BJ (cell line): ENCODE measurements at regions not wholly inside any gene's neighbourhood (a gene's known extent, or its start where the extent isn't known, plus 50 kb on each side); places are given as distances from the start of the nearest gene placed in this dataset.

Experiments used
- CTCF ChIA-PET: fragments of 350-600 bp; formaldehyde crosslinking; extraction: SDS; loops from one replicate; lab custom pipeline; 2021; ENCODE audit warnings: antibody characterized with exemption, inconsistent platforms; lab: Yijun Ruan, JAX
- POLR2A ChIA-PET: fragments of 300-600 bp; sonication (Branson Sonifier 250); formaldehyde crosslinking; extraction: SDS; loops from one replicate; lab custom pipeline; 2021; ENCODE audit warnings: antibody characterized with exemption; lab: Charles Lee
- DNase-seq: peaks from one replicate; pipeline ENCODE4 v3.0.0-alpha.2; 2011; ENCODE audit warnings: low read depth
- H3K27me3 ChIP-seq: 2 replicates; pipeline ENCODE4 v1.6.0; 2011; ENCODE audit warnings: low read length; ENCODE audit not compliant: control insufficient read depth, insufficient read depth
- H3K36me3 ChIP-seq: 2 replicates; pipeline ENCODE4 v1.5.1; 2011; ENCODE audit warnings: low read length; ENCODE audit not compliant: control insufficient read depth, insufficient read depth
- H3K4me3 ChIP-seq: 2 replicates; pipeline ENCODE4 v1.5.1; 2011; ENCODE audit warnings: low read depth, mild to moderate bottlenecking, control low read depth, low read length
- TF ChIP-seq, protein P1 (sequence below): IDR thresholded peaks from 2 replicates; pipeline ENCODE4 v1.5.1; 2011; ENCODE audit warnings: low read depth, mild to moderate bottlenecking, control low read depth, inconsistent platforms, low read length, moderate library complexity; ENCODE audit not compliant: insufficient read depth

DNA sequence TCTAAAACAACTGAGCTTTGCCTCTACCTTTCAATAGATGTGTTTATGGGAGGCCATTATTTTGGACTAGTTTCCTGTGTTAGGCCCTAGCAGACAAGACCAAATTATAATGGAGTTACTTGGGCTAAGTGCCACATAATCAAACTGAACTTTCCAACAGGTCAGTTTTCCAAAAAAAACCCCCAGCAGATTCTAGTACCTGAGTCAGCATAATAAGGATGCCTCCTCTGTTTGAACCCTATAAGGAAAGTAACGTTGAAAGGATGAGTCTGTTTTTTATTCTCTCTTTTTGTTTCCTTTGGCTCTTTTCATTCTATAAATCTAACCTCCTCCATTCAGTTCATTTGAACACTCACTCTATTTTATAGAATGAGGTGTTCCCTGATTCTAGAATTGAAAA lies 148.1 kb upstream of the FAM3C start:
- ChIA-PET CTCF (interaction anchor here (0.7 to 1.5 kb wide), 4 partner anchors 30 to 240 kb away, joined by 3 to 14 read pairs (median 4); no protein-coding TSS in a partner anchor), POLR2A (no interaction called here)
- TF ChIP-seq, protein P1, sequence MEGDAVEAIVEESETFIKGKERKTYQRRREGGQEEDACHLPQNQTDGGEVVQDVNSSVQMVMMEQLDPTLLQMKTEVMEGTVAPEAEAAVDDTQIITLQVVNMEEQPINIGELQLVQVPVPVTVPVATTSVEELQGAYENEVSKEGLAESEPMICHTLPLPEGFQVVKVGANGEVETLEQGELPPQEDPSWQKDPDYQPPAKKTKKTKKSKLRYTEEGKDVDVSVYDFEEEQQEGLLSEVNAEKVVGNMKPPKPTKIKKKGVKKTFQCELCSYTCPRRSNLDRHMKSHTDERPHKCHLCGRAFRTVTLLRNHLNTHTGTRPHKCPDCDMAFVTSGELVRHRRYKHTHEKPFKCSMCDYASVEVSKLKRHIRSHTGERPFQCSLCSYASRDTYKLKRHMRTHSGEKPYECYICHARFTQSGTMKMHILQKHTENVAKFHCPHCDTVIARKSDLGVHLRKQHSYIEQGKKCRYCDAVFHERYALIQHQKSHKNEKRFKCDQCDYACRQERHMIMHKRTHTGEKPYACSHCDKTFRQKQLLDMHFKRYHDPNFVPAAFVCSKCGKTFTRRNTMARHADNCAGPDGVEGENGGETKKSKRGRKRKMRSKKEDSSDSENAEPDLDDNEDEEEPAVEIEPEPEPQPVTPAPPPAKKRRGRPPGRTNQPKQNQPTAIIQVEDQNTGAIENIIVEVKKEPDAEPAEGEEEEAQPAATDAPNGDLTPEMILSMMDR = no peak
- H3K36me3 ChIP-seq = no peaks in the 10 kb centered on the region
- H3K27me3 ChIP-seq = no peaks in the 10 kb centered on the region
- H3K4me3 ChIP-seq = no peak overlapping the region
- no peak for DNase-seq

DNA sequence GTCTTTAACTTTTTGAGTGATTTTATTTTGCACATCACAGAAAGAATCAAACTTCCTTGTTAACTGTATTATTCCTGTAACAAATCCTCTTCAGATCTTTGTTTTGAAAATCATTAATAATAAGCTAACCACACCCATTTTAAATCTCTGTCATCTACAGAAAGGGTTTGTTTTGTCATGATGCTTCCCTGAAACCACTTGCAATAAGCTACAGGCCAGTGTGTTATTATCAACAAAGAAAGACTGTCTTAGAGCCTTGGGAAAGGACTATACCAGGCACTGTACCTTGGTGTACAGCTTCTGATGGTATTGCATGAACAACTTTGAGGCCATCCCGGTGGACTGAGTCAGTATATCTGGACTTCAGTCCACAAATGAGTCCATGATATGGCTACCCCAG lies 145.3 kb upstream of the FAM3C start:
- ChIA-PET POLR2A (no interaction called here), CTCF (interaction anchor here (0.9 to 1.4 kb wide), 2 partner anchors 10 to 145 kb away, joined by 3 to 10 read pairs; partner anchors contain the start of gene FAM3C)
- no peaks in the 10 kb centered on the region for H3K36me3 ChIP-seq
- TF ChIP-seq, protein P1 = no peak
- H3K4me3 ChIP-seq = no peak overlapping the region
- no peaks in the 10 kb centered on the region for H3K27me3 ChIP-seq
- DNase-seq = no peak

- POLR2A ChIA-PET = no interaction called here
- CTCF ChIA-PET = no interaction called here
- DNase-seq = no peak
- TF ChIP-seq, protein P1 = no peak
- H3K4me3 ChIP-seq = no peak overlapping the region
- no peaks in the 10 kb centered on the region for H3K36me3 ChIP-seq
- H3K27me3 ChIP-seq = no peaks in the 10 kb centered on the region
Observed at GRCh38 chr7:121540138-121540537, 144.0 kb upstream of the FAM3C start.

DNA sequence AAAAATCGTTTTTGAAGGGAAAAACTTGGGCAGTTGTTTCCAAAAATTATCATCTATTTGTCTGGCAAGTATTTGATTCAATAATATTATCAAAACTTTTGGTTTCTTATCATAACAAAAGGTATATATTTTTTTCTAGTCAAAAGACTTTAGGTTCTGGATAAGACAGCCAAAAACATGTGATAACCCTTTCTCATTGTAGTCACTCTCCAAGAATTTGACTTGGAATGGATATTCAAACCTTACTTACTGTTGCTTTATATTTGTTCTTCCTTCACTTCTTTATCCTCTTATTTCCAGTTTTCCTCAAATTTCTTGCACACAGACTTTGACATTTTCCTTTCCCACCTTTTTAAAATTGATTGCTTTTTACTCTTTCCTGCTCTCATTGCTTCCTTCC lies 140.9 kb upstream of the FAM3C start:
- DNase-seq = no peak
- TF ChIP-seq, protein P1 = no peak
- no peaks in the 10 kb centered on the region for H3K36me3 ChIP-seq
- POLR2A ChIA-PET = no interaction called here
- H3K27me3 ChIP-seq = no peaks in the 10 kb centered on the region
- no peak overlapping the region for H3K4me3 ChIP-seq
- CTCF ChIA-PET = no interaction called here

DNA sequence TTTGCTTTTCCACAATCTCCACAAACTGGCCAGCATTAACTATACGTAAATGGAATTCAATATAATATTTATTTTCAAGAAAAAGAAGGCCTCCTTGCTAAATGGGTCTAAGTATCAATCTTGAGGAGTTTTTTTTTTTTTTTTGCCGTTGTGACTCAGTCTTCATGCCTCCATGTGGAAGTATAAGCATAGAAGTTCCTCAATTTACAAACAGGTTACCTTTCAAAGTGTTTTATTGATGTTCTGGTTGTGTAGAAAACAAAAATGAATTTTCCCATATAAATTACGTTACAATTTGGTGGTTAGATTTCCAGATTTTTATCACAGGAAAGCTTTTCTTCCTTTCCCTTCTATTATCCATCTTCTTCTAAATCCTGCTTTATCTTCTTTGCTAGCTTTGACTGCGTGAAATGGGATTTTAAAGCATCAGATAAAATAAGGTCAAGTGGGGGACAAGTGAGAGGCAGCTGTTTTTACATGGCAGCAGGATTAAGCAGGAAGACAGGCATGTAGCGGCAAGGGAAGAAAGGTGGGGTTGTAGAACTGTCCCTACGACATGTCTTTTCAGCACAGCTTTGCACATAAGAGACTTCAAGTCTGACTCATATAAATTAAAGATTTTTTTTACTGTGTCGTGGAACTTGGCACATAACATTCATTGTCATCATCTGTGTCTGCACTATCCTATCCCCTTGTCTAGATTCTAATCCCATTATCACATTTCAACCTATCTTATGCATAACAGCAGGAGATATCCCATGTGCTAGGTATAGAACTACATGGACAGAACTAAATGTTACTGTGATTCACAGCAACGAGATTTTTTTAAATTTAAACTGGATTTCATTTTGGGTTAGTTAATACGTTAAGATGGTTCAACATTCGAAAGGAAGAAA lies 135.3 kb upstream of the FAM3C start:
- no peak for DNase-seq
- ChIA-PET CTCF (interaction anchor here (0.6 to 2.4 kb wide), 2 partner anchors 10 to 135 kb away, joined by 3 to 11 read pairs; partner anchors contain the start of gene FAM3C), POLR2A (no interaction called here)
- TF ChIP-seq, protein P1 = no peak
- peaks cover 2% of the 10 kb centered on the region for H3K27me3 ChIP-seq
- no peak overlapping the region for H3K4me3 ChIP-seq
- H3K36me3 ChIP-seq = no peaks in the 10 kb centered on the region
